GM12892 (cell line): ENCODE measurements at regions not wholly inside any gene's neighbourhood (a gene's known extent, or its start where the extent isn't known, plus 50 kb on each side); places are given as distances from the start of the nearest gene placed in this dataset.

ENCODE experiments used
- DNase-seq: peaks from one replicate; pipeline ENCODE4 v3.0.0; 2011; ENCODE audit not compliant: insufficient read length
- FAIRE-seq: peaks from 2 replicates; lab custom pipeline; 2011; peaks lifted over from hg19 to GRCh38; lab: Jason Lieb, UNC
- POLR2A ChIP-seq: IDR thresholded peaks from 2 replicates; pipeline ENCODE4 v1.6.1; 2011; ENCODE audit warnings: low read depth, low read length, control low read depth
- POLR2AphosphoS5 ChIP-seq: IDR thresholded peaks from 2 replicates; pipeline ENCODE4 v1.6.1; 2011; ENCODE audit warnings: low read depth, low read length, control low read depth
- TAF1 ChIP-seq: IDR thresholded peaks from 2 replicates; pipeline ENCODE4 v1.6.1; 2011; ENCODE audit warnings: low read depth, mild to moderate bottlenecking, control low read depth, low read length, borderline replicate concordance

- FAIRE-seq (no peak), DNase-seq (no peak)
- TF ChIP-seq POLR2A = no peak
- TF ChIP-seq POLR2AphosphoS5 = no peak
- no peak for TF ChIP-seq TAF1
These were observed 320.6 kb upstream of the RORA start for GRCh38 chr15:61549727-61550126.

DNA sequence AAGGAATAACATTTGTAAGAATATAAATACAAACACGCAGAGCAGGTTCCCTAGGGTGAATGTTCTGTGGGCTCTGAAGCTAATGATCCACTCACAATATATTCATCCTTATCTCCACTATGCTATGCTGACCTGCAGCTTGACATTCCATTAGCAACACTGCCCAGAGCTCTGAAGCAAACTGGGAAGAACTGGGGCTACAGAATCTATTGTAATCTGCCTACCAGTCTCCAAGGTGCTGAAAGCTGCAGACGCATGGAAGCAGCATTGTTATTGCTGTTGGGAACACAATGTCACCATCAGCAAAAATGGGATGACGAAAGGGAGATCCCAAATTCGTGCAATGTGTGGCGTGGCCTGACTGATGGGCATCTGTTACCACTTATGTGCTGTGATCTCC is 316.7 kb upstream of the RORA start:
- FAIRE-seq (no peak), DNase-seq (no peak)
- TF ChIP-seq POLR2A = no peak
- TF ChIP-seq POLR2AphosphoS5 = no peak
- no peak for TF ChIP-seq TAF1

GRCh38 chr15:61541516-61541915 is 312.4 kb upstream of the RORA start:
- no peak for DNase-seq
- no peak for FAIRE-seq
- TF ChIP-seq POLR2AphosphoS5 = no peak
- TF ChIP-seq POLR2A = no peak
- TF ChIP-seq TAF1 = no peak

GRCh38 chr15:61537337-61537736 is 308.2 kb upstream of the RORA start:
- no peak for FAIRE-seq
- DNase-seq = no peak
- no peak for TF ChIP-seq POLR2A
- no peak for TF ChIP-seq POLR2AphosphoS5
- TF ChIP-seq TAF1 = no peak

GRCh38 chr15:61534986-61535385 is 305.9 kb upstream of the RORA start:
- DNase-seq = no peak
- no peak for FAIRE-seq
- TF ChIP-seq POLR2A = no peak
- no peak for TF ChIP-seq TAF1
- TF ChIP-seq POLR2AphosphoS5 = no peak

DNA sequence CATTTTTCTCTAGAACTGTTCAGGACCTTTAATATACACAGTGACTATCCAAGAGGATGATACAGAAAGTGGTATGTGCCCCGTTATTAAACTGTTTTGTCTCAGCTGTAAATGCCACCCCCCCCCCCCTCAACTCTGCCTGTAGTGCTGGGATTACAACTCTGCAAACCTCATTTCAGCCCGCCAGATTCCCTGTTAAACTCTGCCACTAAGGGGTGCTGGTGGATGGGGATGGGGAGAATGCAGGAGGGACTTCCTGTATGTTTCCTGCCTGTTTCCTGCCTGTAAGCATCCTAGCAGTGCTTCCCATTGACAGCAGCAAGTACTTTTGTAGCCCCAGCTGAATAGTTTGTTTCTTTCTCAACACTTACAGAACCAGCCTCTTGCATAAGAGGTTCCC is 301.7 kb upstream of the RORA start:
- TF ChIP-seq POLR2AphosphoS5 (no peak), TAF1 (no peak), POLR2A (no peak)
- DNase-seq = no peak
- FAIRE-seq = no peak

DNA sequence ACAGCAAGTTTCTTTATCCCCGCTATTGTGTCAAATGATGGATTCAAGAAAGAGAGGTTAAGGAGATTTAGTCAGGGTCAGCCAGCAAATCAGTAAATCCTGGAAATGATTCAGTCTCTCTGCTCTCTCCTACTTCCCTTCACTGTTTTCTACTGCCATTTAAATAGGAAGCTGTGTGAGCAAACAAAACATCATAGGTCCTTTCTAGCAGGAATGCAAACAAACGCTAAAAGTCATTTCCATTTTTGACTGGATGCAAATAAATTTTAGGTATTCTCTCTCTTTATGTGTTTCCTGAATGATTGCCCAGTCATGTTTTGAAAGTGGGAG is 299.4 kb upstream of the RORA start:
- no peak for DNase-seq
- no peak for TF ChIP-seq TAF1
- no peak for TF ChIP-seq POLR2A
- no peak for TF ChIP-seq POLR2AphosphoS5
- no peak for FAIRE-seq

DNA sequence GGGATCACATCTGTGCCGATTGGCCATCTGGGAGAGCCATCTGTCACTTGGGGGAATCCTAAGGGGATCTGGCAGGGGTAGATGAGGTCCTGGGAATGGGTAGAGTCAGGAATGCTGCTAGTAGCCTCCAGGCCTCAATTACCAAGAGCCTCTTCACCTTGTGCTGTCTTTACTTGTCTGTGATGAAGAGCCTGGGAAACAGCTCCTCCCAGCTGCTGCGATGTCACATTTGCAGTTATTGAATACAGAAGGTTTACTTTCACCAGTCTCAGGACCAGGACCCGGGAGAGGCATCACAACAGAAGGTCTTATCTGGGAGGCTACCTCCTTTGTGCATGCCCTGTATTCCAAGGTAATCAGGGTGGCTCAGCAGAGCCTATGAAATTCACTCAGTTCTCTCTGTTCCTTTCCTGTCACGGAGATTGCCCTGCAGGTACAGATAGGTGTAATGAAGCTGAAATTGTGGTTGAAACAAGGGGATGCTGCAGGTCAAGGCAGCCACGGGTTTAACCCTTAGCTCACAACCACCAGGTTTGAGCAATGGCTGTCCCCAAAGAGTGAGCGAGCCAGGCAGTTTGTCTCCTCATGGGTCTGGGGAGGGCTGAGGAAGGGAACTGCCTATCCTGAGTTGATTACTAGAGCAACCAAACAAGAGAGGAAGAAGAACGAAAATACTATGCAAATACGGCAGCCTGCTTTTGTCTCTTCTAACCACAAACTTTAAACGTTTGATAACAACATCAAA is 298.9 kb upstream of the RORA start:
- DNase-seq (no peak), FAIRE-seq (no peak)
- TF ChIP-seq TAF1 (no peak), POLR2A (no peak), POLR2AphosphoS5 (no peak)

GRCh38 chr15:61524545-61524944 is 295.4 kb upstream of the RORA start:
- no peak for FAIRE-seq
- TF ChIP-seq TAF1 = no peak
- no peak for TF ChIP-seq POLR2A
- no peak for TF ChIP-seq POLR2AphosphoS5
- DNase-seq = no peak

DNA sequence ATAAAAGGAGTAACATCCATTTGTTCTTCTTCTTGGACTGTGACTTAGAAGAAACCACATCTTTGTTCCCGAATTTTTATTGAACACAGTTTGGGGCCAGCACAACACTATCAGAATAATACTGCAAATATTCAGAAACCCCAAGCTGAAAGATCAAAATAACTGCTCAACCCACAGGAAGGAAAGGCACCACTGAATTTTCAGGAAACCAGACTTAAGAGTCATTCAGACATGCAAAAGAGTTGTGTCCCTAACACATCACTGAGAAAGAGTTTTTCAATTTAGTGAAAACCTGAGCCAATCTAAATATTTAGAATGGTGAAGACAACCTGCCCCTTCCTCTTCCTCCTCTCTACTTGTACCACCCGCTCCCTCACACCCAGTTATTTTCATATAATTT is 295.0 kb upstream of the RORA start:
- DNase-seq (no peak), FAIRE-seq (no peak)
- TF ChIP-seq POLR2AphosphoS5 = no peak
- TF ChIP-seq TAF1 = no peak
- TF ChIP-seq POLR2A = no peak

DNA sequence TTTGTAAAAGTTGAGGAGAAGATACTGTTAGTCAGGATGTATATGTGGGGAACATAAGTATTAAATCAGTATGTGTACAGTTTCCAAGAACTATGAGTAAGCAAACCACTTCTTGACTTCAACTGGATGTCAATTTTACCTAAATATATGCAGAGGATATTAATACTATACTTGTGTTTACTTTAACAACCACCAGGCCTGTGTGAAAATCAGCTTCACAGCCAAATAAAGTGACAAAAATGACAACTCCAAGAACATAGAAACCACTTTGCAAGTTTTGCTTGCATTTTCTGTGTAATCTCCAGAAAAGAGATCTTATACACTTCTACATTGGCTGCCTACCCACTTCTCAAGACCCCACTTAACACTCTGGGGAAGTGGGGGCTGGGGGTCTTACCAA is 293.3 kb upstream of the RORA start:
- FAIRE-seq (no peak), DNase-seq (no peak)
- TF ChIP-seq TAF1 = no peak
- no peak for TF ChIP-seq POLR2A
- no peak for TF ChIP-seq POLR2AphosphoS5

- FAIRE-seq = no peak
These were observed 292.9 kb upstream of the RORA start for GRCh38 chr15:61521953-61522352.

More at GRCh38 chr15:61521953-61522352, 292.9 kb upstream of the RORA start:
- DNase-seq = no peak
- TF ChIP-seq POLR2AphosphoS5 (no peak), TAF1 (no peak), POLR2A (no peak)
